WTC11 (cell line): ENCODE measurements at regions not wholly inside any gene's neighbourhood (a gene's known extent, or its start where the extent isn't known, plus 50 kb on each side); places are given as distances from the start of the nearest gene placed in this dataset.

Source experiments
- ATAC-seq: fragments of 200-7000 bp; cut with Tn5 transposase; 2 replicates; pipeline ENCODE4 v1.10.0; 2021; ENCODE audit warnings: mild to moderate bottlenecking, moderate library complexity
- CTCF ChIA-PET: fragments of 300-600 bp; sonication (Branson Sonifier 250); formaldehyde crosslinking; loops from one replicate; lab custom pipeline; 2021; ENCODE audit warnings: antibody characterized with exemption; lab: Charles Lee
- POLR2A ChIA-PET: fragments of 350-600 bp; sonication (Branson Sonifier 250); formaldehyde crosslinking; loops from one replicate; lab custom pipeline; 2021; ENCODE audit warnings: antibody characterized with exemption; lab: Charles Lee
- DNase-seq: peaks from one replicate; pipeline ENCODE4 v3.0.0; 2021; ENCODE audit warnings: low spot score
- H3K27ac Mint-ChIP-seq: 2 replicates; pipeline ENCODE4 v1.8.0; 2021; ENCODE audit warnings: mixed read lengths
- H3K27me3 Mint-ChIP-seq: 2 replicates; pipeline ENCODE4 v1.8.0; 2021; ENCODE audit warnings: low read depth, mild to moderate bottlenecking, moderate library complexity, mixed read lengths
- H3K36me3 Mint-ChIP-seq: 2 replicates; pipeline ENCODE4 v1.8.0; 2021; ENCODE audit warnings: mixed read lengths
- H3K4me1 Mint-ChIP-seq: 2 replicates; pipeline ENCODE4 v1.8.0; 2022; ENCODE audit warnings: mixed read lengths
- H3K4me3 Mint-ChIP-seq: 2 replicates; pipeline ENCODE4 v1.8.0; 2021; ENCODE audit warnings: mild to moderate bottlenecking, moderate library complexity, mixed read lengths
- H3K9me3 Mint-ChIP-seq: 2 replicates; pipeline ENCODE4 v1.8.0; 2021; ENCODE audit warnings: mixed read lengths
- GTF2I ChIP-seq: fragments of 250-450 bp; sonication (Bioruptor Pico); conservative IDR thresholded peaks from 2 replicates; pipeline ENCODE4 v1.4.0; 2021; ENCODE audit warnings: mild to moderate bottlenecking
- IRF2 ChIP-seq: sonication (generic); formaldehyde crosslinking; IDR thresholded peaks from 2 replicates; pipeline ENCODE4 v1.8.0; 2022; ENCODE audit warnings: low read depth, missing genetic modification reagents, borderline replicate concordance
- MYBL2 ChIP-seq: sonication (generic); formaldehyde crosslinking; IDR thresholded peaks from 2 replicates; pipeline ENCODE4 v1.8.1; 2023; ENCODE audit warnings: mild to moderate bottlenecking, moderate library complexity, missing genetic modification reagents
- NFATC4 ChIP-seq: fragments of 250-450 bp; sonication (Bioruptor Pico); IDR thresholded peaks from 2 replicates; pipeline ENCODE4 v1.9.0; 2021; ENCODE audit warnings: mild to moderate bottlenecking
- PRRX2 ChIP-seq: fragments of 250-450 bp; sonication (Bioruptor Pico); IDR thresholded peaks from 2 replicates; pipeline ENCODE4 v1.8.0; 2021; ENCODE audit warnings: mild to moderate bottlenecking
- RORB ChIP-seq: fragments of 250-450 bp; sonication (Bioruptor Pico); IDR thresholded peaks from 2 replicates; pipeline ENCODE4 v1.9.0; 2021; ENCODE audit warnings: mild to moderate bottlenecking
- SP1 ChIP-seq: sonication (generic); formaldehyde crosslinking; conservative IDR thresholded peaks from 2 replicates; pipeline ENCODE4 v1.8.1; 2022; ENCODE audit warnings: missing genetic modification reagents
- TF ChIP-seq, protein P1 (sequence below): sonication (generic); formaldehyde crosslinking; IDR thresholded peaks from 2 replicates; pipeline ENCODE4 v1.8.0; 2022; ENCODE audit warnings: mild to moderate bottlenecking, missing genetic modification reagents
- TF ChIP-seq, protein P2 (sequence below): sonication (generic); formaldehyde crosslinking; IDR thresholded peaks from 2 replicates; pipeline ENCODE4 v1.8.0; 2023; ENCODE audit warnings: missing genetic modification reagents, mild to moderate bottlenecking, borderline replicate concordance
- TF ChIP-seq, protein P3 (sequence below): sonication (generic); formaldehyde crosslinking; IDR thresholded peaks from 2 replicates; pipeline ENCODE4 v1.8.1; 2023; ENCODE audit warnings: mild to moderate bottlenecking, moderate library complexity, missing genetic modification reagents
- TF ChIP-seq, protein P4 (sequence below): fragments of 200-600 bp; IDR thresholded peaks from 2 replicates; pipeline ENCODE4 v1.8.0; 2022; ENCODE audit warnings: antibody characterized with exemption
- TF ChIP-seq, protein P5 (sequence below): fragments of 250-450 bp; sonication (Bioruptor Pico); IDR thresholded peaks from 2 replicates; pipeline ENCODE4 v1.9.0; 2021; ENCODE audit warnings: mild to moderate bottlenecking
- TF ChIP-seq, protein P6 (sequence below): fragments of 250-450 bp; sonication (Bioruptor Pico); IDR thresholded peaks from 2 replicates; pipeline ENCODE4 v2.1.2; 2022; ENCODE audit warnings: mild to moderate bottlenecking, moderate library complexity

DNA sequence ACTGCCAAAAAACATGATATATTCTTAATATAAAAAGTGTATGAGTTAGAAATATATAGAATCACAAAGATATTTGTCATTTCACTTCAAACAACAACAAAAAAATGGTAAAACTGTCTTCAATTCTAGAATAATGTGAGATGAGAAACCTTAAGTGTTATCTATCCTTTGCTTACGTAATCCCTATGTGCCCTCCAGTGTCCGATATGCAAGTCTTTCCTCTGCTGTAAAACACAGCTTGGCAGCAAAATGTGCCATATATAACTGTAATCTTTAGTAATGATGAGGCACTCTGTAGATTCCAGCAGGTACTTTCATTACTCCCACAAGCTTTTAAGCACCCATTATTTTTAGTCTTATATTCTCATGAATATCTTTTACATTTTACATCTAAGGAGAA is 555.1 kb upstream of the FRG1 start (continued):
- TF ChIP-seq, protein P1, sequence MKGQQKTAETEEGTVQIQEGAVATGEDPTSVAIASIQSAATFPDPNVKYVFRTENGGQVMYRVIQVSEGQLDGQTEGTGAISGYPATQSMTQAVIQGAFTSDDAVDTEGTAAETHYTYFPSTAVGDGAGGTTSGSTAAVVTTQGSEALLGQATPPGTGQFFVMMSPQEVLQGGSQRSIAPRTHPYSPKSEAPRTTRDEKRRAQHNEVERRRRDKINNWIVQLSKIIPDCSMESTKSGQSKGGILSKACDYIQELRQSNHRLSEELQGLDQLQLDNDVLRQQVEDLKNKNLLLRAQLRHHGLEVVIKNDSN (CRISPR knock-in tag): no peak
- no peak for TF ChIP-seq MYBL2
- TF ChIP-seq, protein P2, sequence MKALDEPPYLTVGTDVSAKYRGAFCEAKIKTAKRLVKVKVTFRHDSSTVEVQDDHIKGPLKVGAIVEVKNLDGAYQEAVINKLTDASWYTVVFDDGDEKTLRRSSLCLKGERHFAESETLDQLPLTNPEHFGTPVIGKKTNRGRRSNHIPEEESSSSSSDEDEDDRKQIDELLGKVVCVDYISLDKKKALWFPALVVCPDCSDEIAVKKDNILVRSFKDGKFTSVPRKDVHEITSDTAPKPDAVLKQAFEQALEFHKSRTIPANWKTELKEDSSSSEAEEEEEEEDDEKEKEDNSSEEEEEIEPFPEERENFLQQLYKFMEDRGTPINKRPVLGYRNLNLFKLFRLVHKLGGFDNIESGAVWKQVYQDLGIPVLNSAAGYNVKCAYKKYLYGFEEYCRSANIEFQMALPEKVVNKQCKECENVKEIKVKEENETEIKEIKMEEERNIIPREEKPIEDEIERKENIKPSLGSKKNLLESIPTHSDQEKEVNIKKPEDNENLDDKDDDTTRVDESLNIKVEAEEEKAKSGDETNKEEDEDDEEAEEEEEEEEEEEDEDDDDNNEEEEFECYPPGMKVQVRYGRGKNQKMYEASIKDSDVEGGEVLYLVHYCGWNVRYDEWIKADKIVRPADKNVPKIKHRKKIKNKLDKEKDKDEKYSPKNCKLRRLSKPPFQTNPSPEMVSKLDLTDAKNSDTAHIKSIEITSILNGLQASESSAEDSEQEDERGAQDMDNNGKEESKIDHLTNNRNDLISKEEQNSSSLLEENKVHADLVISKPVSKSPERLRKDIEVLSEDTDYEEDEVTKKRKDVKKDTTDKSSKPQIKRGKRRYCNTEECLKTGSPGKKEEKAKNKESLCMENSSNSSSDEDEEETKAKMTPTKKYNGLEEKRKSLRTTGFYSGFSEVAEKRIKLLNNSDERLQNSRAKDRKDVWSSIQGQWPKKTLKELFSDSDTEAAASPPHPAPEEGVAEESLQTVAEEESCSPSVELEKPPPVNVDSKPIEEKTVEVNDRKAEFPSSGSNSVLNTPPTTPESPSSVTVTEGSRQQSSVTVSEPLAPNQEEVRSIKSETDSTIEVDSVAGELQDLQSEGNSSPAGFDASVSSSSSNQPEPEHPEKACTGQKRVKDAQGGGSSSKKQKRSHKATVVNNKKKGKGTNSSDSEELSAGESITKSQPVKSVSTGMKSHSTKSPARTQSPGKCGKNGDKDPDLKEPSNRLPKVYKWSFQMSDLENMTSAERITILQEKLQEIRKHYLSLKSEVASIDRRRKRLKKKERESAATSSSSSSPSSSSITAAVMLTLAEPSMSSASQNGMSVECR (CRISPR knock-in tag): no peak
- no peak for TF ChIP-seq RORB (CRISPR knock-in tag)
- TF ChIP-seq GTF2I (CRISPR knock-in tag): no peak

DNA sequence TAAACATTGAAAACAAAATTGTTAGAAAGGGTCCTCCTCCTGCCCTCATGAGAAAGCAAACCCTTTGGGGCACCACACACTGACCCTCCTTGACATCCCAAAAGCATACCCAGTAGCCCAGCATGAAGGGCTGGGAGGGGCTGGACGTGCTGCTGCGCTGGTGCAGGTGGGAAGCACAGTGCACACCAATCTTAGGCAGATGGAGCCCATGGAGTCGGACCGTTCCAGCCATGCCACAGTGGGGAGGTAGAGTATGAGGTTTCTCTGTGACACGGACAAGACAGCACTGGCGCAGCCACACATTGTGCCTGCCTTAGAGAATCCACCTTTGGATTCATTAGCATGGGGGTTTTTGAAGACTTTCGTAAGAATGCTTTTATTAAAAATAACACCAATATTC is 544.2 kb upstream of the FRG1 start:
- H3K36me3 Mint-ChIP-seq: peaks cover 54% of the 10 kb centered on the region
- ChIA-PET CTCF (no interaction called here), POLR2A (no interaction called here)
- H3K27me3 Mint-ChIP-seq: no peaks in the 10 kb centered on the region
- DNase-seq: no peak
- ATAC-seq: no peak
- H3K4me1 Mint-ChIP-seq: no peaks in the 10 kb centered on the region; the same call in 1 of the 2 replicates
- no peak overlapping the region for H3K4me3 Mint-ChIP-seq
- H3K27ac Mint-ChIP-seq: no peak overlapping the region
- H3K9me3 Mint-ChIP-seq: peaks cover 59% of the 10 kb centered on the region
- TF ChIP-seq, protein P3, sequence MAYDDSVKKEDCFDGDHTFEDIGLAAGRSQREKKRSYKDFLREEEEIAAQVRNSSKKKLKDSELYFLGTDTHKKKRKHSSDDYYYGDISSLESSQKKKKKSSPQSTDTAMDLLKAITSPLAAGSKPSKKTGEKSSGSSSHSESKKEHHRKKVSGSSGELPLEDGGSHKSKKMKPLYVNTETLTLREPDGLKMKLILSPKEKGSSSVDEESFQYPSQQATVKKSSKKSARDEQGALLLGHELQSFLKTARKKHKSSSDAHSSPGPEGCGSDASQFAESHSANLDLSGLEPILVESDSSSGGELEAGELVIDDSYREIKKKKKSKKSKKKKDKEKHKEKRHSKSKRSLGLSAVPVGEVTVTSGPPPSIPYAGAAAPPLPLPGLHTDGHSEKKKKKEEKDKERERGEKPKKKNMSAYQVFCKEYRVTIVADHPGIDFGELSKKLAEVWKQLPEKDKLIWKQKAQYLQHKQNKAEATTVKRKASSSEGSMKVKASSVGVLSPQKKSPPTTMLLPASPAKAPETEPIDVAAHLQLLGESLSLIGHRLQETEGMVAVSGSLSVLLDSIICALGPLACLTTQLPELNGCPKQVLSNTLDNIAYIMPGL (CRISPR knock-in tag): no peak
- TF ChIP-seq, protein P1 (CRISPR knock-in tag): no peak
- TF ChIP-seq, protein P4, sequence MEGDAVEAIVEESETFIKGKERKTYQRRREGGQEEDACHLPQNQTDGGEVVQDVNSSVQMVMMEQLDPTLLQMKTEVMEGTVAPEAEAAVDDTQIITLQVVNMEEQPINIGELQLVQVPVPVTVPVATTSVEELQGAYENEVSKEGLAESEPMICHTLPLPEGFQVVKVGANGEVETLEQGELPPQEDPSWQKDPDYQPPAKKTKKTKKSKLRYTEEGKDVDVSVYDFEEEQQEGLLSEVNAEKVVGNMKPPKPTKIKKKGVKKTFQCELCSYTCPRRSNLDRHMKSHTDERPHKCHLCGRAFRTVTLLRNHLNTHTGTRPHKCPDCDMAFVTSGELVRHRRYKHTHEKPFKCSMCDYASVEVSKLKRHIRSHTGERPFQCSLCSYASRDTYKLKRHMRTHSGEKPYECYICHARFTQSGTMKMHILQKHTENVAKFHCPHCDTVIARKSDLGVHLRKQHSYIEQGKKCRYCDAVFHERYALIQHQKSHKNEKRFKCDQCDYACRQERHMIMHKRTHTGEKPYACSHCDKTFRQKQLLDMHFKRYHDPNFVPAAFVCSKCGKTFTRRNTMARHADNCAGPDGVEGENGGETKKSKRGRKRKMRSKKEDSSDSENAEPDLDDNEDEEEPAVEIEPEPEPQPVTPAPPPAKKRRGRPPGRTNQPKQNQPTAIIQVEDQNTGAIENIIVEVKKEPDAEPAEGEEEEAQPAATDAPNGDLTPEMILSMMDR: no peak
- TF ChIP-seq, protein P2 (CRISPR knock-in tag): no peak
- no peak for TF ChIP-seq IRF2
- no peak for TF ChIP-seq NFATC4 (CRISPR knock-in tag)
- TF ChIP-seq, protein P5, sequence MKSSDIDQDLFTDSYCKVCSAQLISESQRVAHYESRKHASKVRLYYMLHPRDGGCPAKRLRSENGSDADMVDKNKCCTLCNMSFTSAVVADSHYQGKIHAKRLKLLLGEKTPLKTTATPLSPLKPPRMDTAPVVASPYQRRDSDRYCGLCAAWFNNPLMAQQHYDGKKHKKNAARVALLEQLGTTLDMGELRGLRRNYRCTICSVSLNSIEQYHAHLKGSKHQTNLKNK (CRISPR knock-in tag): no peak
- no peak for TF ChIP-seq SP1 (CRISPR knock-in tag)
- TF ChIP-seq, protein P6, sequence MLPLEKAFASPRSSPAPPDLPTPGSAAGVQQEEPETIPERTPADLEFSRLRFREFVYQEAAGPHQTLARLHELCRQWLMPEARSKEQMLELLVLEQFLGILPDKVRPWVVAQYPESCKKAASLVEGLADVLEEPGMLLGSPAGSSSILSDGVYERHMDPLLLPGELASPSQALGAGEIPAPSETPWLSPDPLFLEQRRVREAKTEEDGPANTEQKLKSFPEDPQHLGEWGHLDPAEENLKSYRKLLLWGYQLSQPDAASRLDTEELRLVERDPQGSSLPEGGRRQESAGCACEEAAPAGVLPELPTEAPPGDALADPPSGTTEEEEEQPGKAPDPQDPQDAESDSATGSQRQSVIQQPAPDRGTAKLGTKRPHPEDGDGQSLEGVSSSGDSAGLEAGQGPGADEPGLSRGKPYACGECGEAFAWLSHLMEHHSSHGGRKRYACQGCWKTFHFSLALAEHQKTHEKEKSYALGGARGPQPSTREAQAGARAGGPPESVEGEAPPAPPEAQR (CRISPR knock-in tag): no peak
- TF ChIP-seq PRRX2: no peak
